ENCODE measurements at regions not wholly inside any gene's neighbourhood (a gene's known extent, or its start where the extent isn't known, plus 50 kb on each side); places are given as distances from the start of the nearest gene placed in this dataset.

- TF ChIP-seq CTCF (IDR thresholded peaks at IDR 0.05) (no peak), EZH2 (IDR thresholded peaks at IDR 0.05) (no peak), EZH2phosphoT487 (IDR thresholded peaks at IDR 0.05) (no peak)
Measured at GRCh38 chr1:30024411-30025195, 698.8 kb downstream of the MATN1 start.

Data from neural progenitor cell (in vitro differentiated cells).